ENCODE measurements at regions not wholly inside any gene's neighbourhood (a gene's known extent, or its start where the extent isn't known, plus 50 kb on each side); places are given as distances from the start of the nearest gene placed in this dataset.

GRCh38 chr4:182014164-182014563 lies 229.0 kb upstream of the TENM3 start:
- no peak overlapping the region for H4K8ac ChIP-seq (ENCODE audit: low read depth in 2 of 2, low read length in 2 of 2)
- no peak overlapping the region for H3K23ac ChIP-seq (ENCODE audit: low read depth, low read length)
- no peak overlapping the region for H3K9ac ChIP-seq (ENCODE audit: low read depth, low read length)
- no peaks in the 10 kb centered on the region for H3K27me3 ChIP-seq (ENCODE audit: control insufficient read depth, insufficient read depth, low read length)
- no peak overlapping the region for H3K4me3 ChIP-seq (ENCODE audit: insufficient read depth, low read depth, low read length)
- intact Hi-C loops (cut with micrococcal nuclease) = no loop called here
- no peak overlapping the region for H2BK20ac ChIP-seq (ENCODE audit: low read depth, low read length)
- H3K4ac ChIP-seq (ENCODE audit: low read depth, low read length) = no peak overlapping the region
- no CpG with 5 or more reads among the region's 5 CpGs for WGBS, 2 experiments (ENCODE audit: extremely low coverage in 2 of 2, insufficient read length in 1 of 2)
- H2AFZ ChIP-seq (replicated peaks; ENCODE audit: low read length, poor library complexity) = no peak overlapping the region
- no peak for ATAC-seq (ENCODE audit: low read depth)
- no peak overlapping the region for H3K4me2 ChIP-seq (ENCODE audit: low read depth, low read length)
- no peak overlapping the region for H2AK5ac ChIP-seq (ENCODE audit: low read depth, low read length)
- H2BK5ac ChIP-seq (ENCODE audit: low read depth, low read length, poor library complexity, severe bottlenecking) = no peak overlapping the region
- DNase-seq = no peak
- no peaks in the 10 kb centered on the region for H3K36me3 ChIP-seq (ENCODE audit: control insufficient read depth, insufficient read depth, low read length)
- TF ChIP-seq USF2 (IDR thresholded peaks at IDR 0.05; ENCODE audit: low read depth, low read length) (no peak), SMC3 (IDR thresholded peaks at IDR 0.05; ENCODE audit: low read depth, low read length) (no peak), RAD21 (IDR thresholded peaks at IDR 0.05; ENCODE audit: low read length) (no peak), BHLHE40 (IDR thresholded peaks at IDR 0.05; ENCODE audit: low read depth, low read length) (no peak), MAZ (IDR thresholded peaks at IDR 0.05; ENCODE audit: borderline replicate concordance, low read depth, low read length) (no peak), CTCF (conservative IDR thresholded peaks at IDR 0.05; ENCODE audit: low read depth, low read length) (no peak), RFX5 (IDR thresholded peaks at IDR 0.05; ENCODE audit: low read depth, low read length) (no peak), MAFK (IDR thresholded peaks at IDR 0.05; ENCODE audit: low read depth, low read length) (no peak)
- TF ChIP-seq, protein P1, sequence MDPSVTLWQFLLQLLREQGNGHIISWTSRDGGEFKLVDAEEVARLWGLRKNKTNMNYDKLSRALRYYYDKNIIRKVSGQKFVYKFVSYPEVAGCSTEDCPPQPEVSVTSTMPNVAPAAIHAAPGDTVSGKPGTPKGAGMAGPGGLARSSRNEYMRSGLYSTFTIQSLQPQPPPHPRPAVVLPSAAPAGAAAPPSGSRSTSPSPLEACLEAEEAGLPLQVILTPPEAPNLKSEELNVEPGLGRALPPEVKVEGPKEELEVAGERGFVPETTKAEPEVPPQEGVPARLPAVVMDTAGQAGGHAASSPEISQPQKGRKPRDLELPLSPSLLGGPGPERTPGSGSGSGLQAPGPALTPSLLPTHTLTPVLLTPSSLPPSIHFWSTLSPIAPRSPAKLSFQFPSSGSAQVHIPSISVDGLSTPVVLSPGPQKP (IDR thresholded peaks at IDR 0.05; ENCODE audit: borderline replicate concordance, low read depth, low read length) = no peak
- dilution Hi-C loops (cut with HindIII; ENCODE audit: low sequenced_read_pairs, unreplicated experiment) = no loop called here
- no peak overlapping the region for H2BK15ac ChIP-seq (ENCODE audit: low read depth, low read length)
- no peak overlapping the region for H3K27ac ChIP-seq (ENCODE audit: insufficient read depth, low read length)
- no peaks in the 10 kb centered on the region for H4K20me1 ChIP-seq (ENCODE audit: insufficient read depth, low read length)
- no peak overlapping the region for H3K14ac ChIP-seq (replicated peaks; ENCODE audit: low read depth, low read length)
- no peaks in the 10 kb centered on the region for H3K9me1 ChIP-seq (ENCODE audit: insufficient read depth, low read length)
- POLR2A ChIA-PET (ENCODE audit: unreplicated experiment) = no interaction called here
- CTCF ChIA-PET = no interaction called here
- H3K56ac ChIP-seq (ENCODE audit: extremely low read depth, insufficient read depth, low read length) = no peak overlapping the region
- H2BK120ac ChIP-seq (ENCODE audit: low read depth, low read length) = no peak overlapping the region
- H4K5ac ChIP-seq (ENCODE audit: low read depth, low read length) = no peak overlapping the region
- no peak overlapping the region for H2AK9ac ChIP-seq (replicated peaks; ENCODE audit: low read depth, low read length, poor library complexity)
- H3K79me1 ChIP-seq (ENCODE audit: low read depth in 1 of 2, low read length in 2 of 2) = no peaks in the 10 kb centered on the region
- H3K18ac ChIP-seq (ENCODE audit: low read depth, low read length) = no peak overlapping the region
- no peaks in the 10 kb centered on the region for H3K9me3 ChIP-seq (ENCODE audit: control insufficient read depth, insufficient read depth, low read length)
- no TSS peak for BruUV-seq (replicated peaks)
- H3K4me1 ChIP-seq (ENCODE audit: control insufficient read depth, insufficient read depth, low read length) = no peaks in the 10 kb centered on the region
- in situ Hi-C loops (cut with MboI; ENCODE audit: low sequenced_read_pairs) = no loop called here
- no peak overlapping the region for H4K91ac ChIP-seq (ENCODE audit: insufficient read depth, low read depth, low read length)

Measured in IMR-90 (cell line).